H9 (cell line): ENCODE measurements at regions not wholly inside any gene's neighbourhood (a gene's known extent, or its start where the extent isn't known, plus 50 kb on each side); places are given as distances from the start of the nearest gene placed in this dataset.
A peak's percentile ranks its signal among the peaks of the same experiment; 100 is the strongest.

ENCODE experiments used
- DNase-seq: peaks from one replicate; pipeline ENCODE4 v3.0.0-alpha.2; 2017
- H2AFZ ChIP-seq: one replicate; pipeline ENCODE4 v1.6.1; 2013; ENCODE audit warnings: mild to moderate bottlenecking, low read length, control low read depth, moderate library complexity
- H2AK5ac ChIP-seq: 2 replicates; pipeline ENCODE4 v1.6.1; 2013; ENCODE audit warnings: low read length, control low read depth, mixed read lengths; ENCODE audit not compliant: insufficient read length
- H2BK120ac ChIP-seq: one replicate; pipeline ENCODE4 v1.6.1; 2013; ENCODE audit warnings: low read depth, mild to moderate bottlenecking, low read length, control low read depth, inconsistent platforms; ENCODE audit not compliant: poor library complexity, severe bottlenecking
- H2BK12ac ChIP-seq: 2 replicates; pipeline ENCODE4 v1.6.1; 2013; ENCODE audit warnings: low read length, control low read depth, mixed read lengths, low read depth; ENCODE audit not compliant: insufficient read length
- H2BK15ac ChIP-seq: 2 replicates; pipeline ENCODE4 v1.6.1; 2013; ENCODE audit warnings: low read depth, low read length, control low read depth
- H2BK20ac ChIP-seq: one replicate; pipeline ENCODE4 v1.6.1; 2013; ENCODE audit warnings: low read depth, mild to moderate bottlenecking, low read length, control low read depth, inconsistent platforms; ENCODE audit not compliant: poor library complexity, severe bottlenecking
- H2BK5ac ChIP-seq: 2 replicates; pipeline ENCODE4 v1.6.1; 2013; ENCODE audit warnings: low read length, control low read depth, mixed read lengths; ENCODE audit not compliant: insufficient read length
- H3K14ac ChIP-seq: 2 replicates; pipeline ENCODE4 v1.6.1; 2013; ENCODE audit warnings: low read length, control low read depth; ENCODE audit not compliant: insufficient read depth
- H3K18ac ChIP-seq: 2 replicates; pipeline ENCODE4 v1.6.1; 2013; ENCODE audit warnings: low read depth, mild to moderate bottlenecking, mixed read lengths, low read length, control low read depth; ENCODE audit not compliant: insufficient read length
- H3K23ac ChIP-seq: 2 replicates; pipeline ENCODE4 v1.6.1; 2013; ENCODE audit warnings: low read length, control low read depth, mixed read lengths, low read depth; ENCODE audit not compliant: insufficient read length
- H3K23me2 ChIP-seq: 2 replicates; pipeline ENCODE4 v1.6.1; 2013; ENCODE audit warnings: low read depth, mild to moderate bottlenecking, mixed read lengths, low read length, control low read depth; ENCODE audit not compliant: insufficient read length, poor library complexity, severe bottlenecking
- H3K27ac ChIP-seq: 2 replicates; pipeline ENCODE4 v1.5.1; 2013; ENCODE audit warnings: low read length, control low read depth, mixed read lengths, low read depth; ENCODE audit not compliant: insufficient read length
- H3K27me3 ChIP-seq: 2 replicates; pipeline ENCODE4 v1.6.1; 2013; ENCODE audit warnings: low read length, control low read depth, inconsistent platforms; ENCODE audit not compliant: insufficient read depth
- H3K4ac ChIP-seq: 2 replicates; pipeline ENCODE4 v1.6.1; 2013; ENCODE audit warnings: low read depth, mild to moderate bottlenecking, control low read depth, inconsistent platforms, low read length, moderate library complexity
- H3K4me1 ChIP-seq: 2 replicates; pipeline ENCODE4 v1.6.1; 2013; ENCODE audit warnings: low read length, control low read depth, inconsistent platforms; ENCODE audit not compliant: insufficient read depth
- H3K4me2 ChIP-seq: 2 replicates; pipeline ENCODE4 v1.6.1; 2013; ENCODE audit warnings: low read length, control low read depth, mixed read lengths; ENCODE audit not compliant: insufficient read length, insufficient read depth
- H3K56ac ChIP-seq: 2 replicates; pipeline ENCODE4 v1.6.1; 2013; ENCODE audit warnings: low read depth, mild to moderate bottlenecking, mixed read lengths, low read length, control low read depth; ENCODE audit not compliant: insufficient read length
- H3K79me1 ChIP-seq: 2 replicates; pipeline ENCODE4 v1.6.1; 2013; ENCODE audit warnings: low read depth, mild to moderate bottlenecking, moderate library complexity, low read length, control low read depth, inconsistent platforms; ENCODE audit not compliant: insufficient read depth, poor library complexity, severe bottlenecking
- H3K79me2 ChIP-seq: 2 replicates; pipeline ENCODE4 v1.6.1; 2013; ENCODE audit warnings: low read length, control low read depth, inconsistent platforms; ENCODE audit not compliant: insufficient read depth
- H3K9ac ChIP-seq: 2 replicates; pipeline ENCODE4 v1.6.1; 2013; ENCODE audit warnings: low read length, control low read depth, mixed read lengths; ENCODE audit not compliant: insufficient read length; ENCODE audit errors: extremely low read depth
- H3K9me3 ChIP-seq: one replicate; pipeline ENCODE4 v1.6.1; 2013; ENCODE audit warnings: low read depth, low read length, inconsistent platforms; ENCODE audit not compliant: control insufficient read depth
- H3T11ph ChIP-seq: one replicate; pipeline ENCODE4 v1.6.1; 2013; ENCODE audit warnings: mild to moderate bottlenecking, low read length, control low read depth, inconsistent platforms
- H4K20me1 ChIP-seq: one replicate; pipeline ENCODE4 v1.6.1; 2013; ENCODE audit not compliant: control insufficient read depth, insufficient read length, insufficient read depth
- H4K5ac ChIP-seq: 2 replicates; pipeline ENCODE4 v1.6.1; 2013; ENCODE audit warnings: low read depth, mild to moderate bottlenecking, mixed read lengths, low read length, control low read depth; ENCODE audit not compliant: insufficient read length
- H4K8ac ChIP-seq: replicated peaks from 2 replicates; pipeline ENCODE4 v1.6.1; 2013; ENCODE audit warnings: low read length, control low read depth, mixed read lengths, low read depth; ENCODE audit not compliant: insufficient read length
- H4K91ac ChIP-seq: 2 replicates; pipeline ENCODE4 v1.6.1; 2013; ENCODE audit warnings: low read depth, mild to moderate bottlenecking, moderate library complexity, mixed read lengths, low read length, control low read depth; ENCODE audit not compliant: insufficient read length
- H3K27ac Mint-ChIP-seq, 3 experiments: 2 replicates in 2 of 3; 3 replicates in 1 of 3; pipeline ENCODE4 v1.8.0; 2020 to 2021; ENCODE audit warnings: mixed read lengths in 3 of 3, mild to moderate bottlenecking in 1 of 3, moderate library complexity in 1 of 3
- H3K27me3 Mint-ChIP-seq: 2 replicates; pipeline ENCODE4 v1.8.0; 2021; ENCODE audit warnings: low read depth, mild to moderate bottlenecking, moderate library complexity, mixed read lengths
- H3K36me3 Mint-ChIP-seq, 3 experiments: 2 replicates in 2 of 3; 3 replicates in 1 of 3; pipeline ENCODE4 v1.8.0; 2020 to 2021; ENCODE audit warnings: low read depth in 3 of 3, mixed read lengths in 3 of 3; ENCODE audit not compliant: insufficient read depth in 1 of 3
- H3K4me1 Mint-ChIP-seq, 2 experiments: 2 replicates each; pipeline ENCODE4 v1.8.0; 2020; ENCODE audit warnings: mixed read lengths in 2 of 2
- H3K4me3 Mint-ChIP-seq, 2 experiments: 2 replicates in 1 of 2; 3 replicates in 1 of 2; pipeline ENCODE4 v1.8.0; 2020 to 2021; ENCODE audit warnings: mild to moderate bottlenecking in 2 of 2, mixed read lengths in 2 of 2, moderate library complexity in 1 of 2
- H3K9me3 Mint-ChIP-seq, 2 experiments: 2 replicates in 1 of 2; 3 replicates in 1 of 2; pipeline ENCODE4 v1.8.0; 2020; ENCODE audit warnings: mild to moderate bottlenecking in 2 of 2, mixed read lengths in 2 of 2, moderate library complexity in 1 of 2
- WGBS: extraction: QIAGEN DNeasy Blood & Tissue Kit; methylation state at CpG from one replicate; pipeline ENCODE4 v1.1.7; 2013; ENCODE audit warnings: missing lambda C conversion rate, low lambda C conversion rate, mixed read lengths; ENCODE audit not compliant: insufficient read length; ENCODE audit errors: extremely low coverage; 5-methylcytosine and 5-hydroxymethylcytosine counted together
- TF ChIP-seq, protein P1 (sequence below): fragments of 200-600 bp; sonication (generic); conservative IDR thresholded peaks from 3 replicates; pipeline ENCODE4 v1.8.0; 2021; ENCODE audit warnings: antibody characterized with exemption, mild to moderate bottlenecking

GRCh38 chr3:16767006-16767405 is 117.7 kb upstream of the PLCL2 start:
- no peak overlapping the region for H2AK5ac ChIP-seq
- H3K4me1 ChIP-seq, result peaks cover 4% of the 10 kb centered on the region; the same call in 1 of the 2 replicates
- WGBS, result no CpG with 5 or more reads among the region's 3 CpGs
- no peaks in the 10 kb centered on the region for H3K79me2 ChIP-seq
- no peak overlapping the region for H3K4ac ChIP-seq
- H2BK120ac ChIP-seq, result no peak overlapping the region
- H3K27ac ChIP-seq, result no peak overlapping the region
- Mint-ChIP-seq H3K36me3 (peaks cover 0 to 14% (median under 1%) of the 10 kb centered on the region in 3 experiments; a peak in 3 of 7 replicates), H3K4me1 (peaks cover 43 to 70% of the 10 kb centered on the region in 2 experiments), H3K4me3 (no peak overlapping the region), H3K27me3 (no peaks in the 10 kb centered on the region; the same call in 1 of the 2 replicates), H3K9me3 (no peaks in the 10 kb centered on the region; a peak in 2 of 5 replicates), H3K27ac (peak overlapping the region in 2 of 3 experiments; percentile 53 to 80; a peak in 3 of 7 replicates)
- H4K91ac ChIP-seq, result no peak overlapping the region
- no peak overlapping the region for H3K14ac ChIP-seq
- H4K5ac ChIP-seq, result no peak overlapping the region
- no peak overlapping the region for H3K4me2 ChIP-seq
- no peak overlapping the region for H3K23ac ChIP-seq
- no peak overlapping the region for H3K56ac ChIP-seq
- no peaks in the 10 kb centered on the region for H3K27me3 ChIP-seq
- no peak overlapping the region for H2BK15ac ChIP-seq
- peak; percentile 35 for DNase-seq
- H4K20me1 ChIP-seq, result no peaks in the 10 kb centered on the region
- TF ChIP-seq, protein P1, sequence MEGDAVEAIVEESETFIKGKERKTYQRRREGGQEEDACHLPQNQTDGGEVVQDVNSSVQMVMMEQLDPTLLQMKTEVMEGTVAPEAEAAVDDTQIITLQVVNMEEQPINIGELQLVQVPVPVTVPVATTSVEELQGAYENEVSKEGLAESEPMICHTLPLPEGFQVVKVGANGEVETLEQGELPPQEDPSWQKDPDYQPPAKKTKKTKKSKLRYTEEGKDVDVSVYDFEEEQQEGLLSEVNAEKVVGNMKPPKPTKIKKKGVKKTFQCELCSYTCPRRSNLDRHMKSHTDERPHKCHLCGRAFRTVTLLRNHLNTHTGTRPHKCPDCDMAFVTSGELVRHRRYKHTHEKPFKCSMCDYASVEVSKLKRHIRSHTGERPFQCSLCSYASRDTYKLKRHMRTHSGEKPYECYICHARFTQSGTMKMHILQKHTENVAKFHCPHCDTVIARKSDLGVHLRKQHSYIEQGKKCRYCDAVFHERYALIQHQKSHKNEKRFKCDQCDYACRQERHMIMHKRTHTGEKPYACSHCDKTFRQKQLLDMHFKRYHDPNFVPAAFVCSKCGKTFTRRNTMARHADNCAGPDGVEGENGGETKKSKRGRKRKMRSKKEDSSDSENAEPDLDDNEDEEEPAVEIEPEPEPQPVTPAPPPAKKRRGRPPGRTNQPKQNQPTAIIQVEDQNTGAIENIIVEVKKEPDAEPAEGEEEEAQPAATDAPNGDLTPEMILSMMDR, result peak; percentile 38; the same call in 2 of the 3 replicates
- H3K18ac ChIP-seq, result no peak overlapping the region
- no peak overlapping the region for H3T11ph ChIP-seq
- no peak overlapping the region for H2BK20ac ChIP-seq
- no peak overlapping the region for H4K8ac ChIP-seq
- no peaks in the 10 kb centered on the region for H3K23me2 ChIP-seq
- no peaks in the 10 kb centered on the region for H3K79me1 ChIP-seq
- H2AFZ ChIP-seq, result no peak overlapping the region
- H3K9ac ChIP-seq, result no peak overlapping the region
- no peak overlapping the region for H2BK12ac ChIP-seq
- no peaks in the 10 kb centered on the region for H3K9me3 ChIP-seq
- H2BK5ac ChIP-seq, result no peak overlapping the region
